ENCODE measurements at regions not wholly inside any gene's neighbourhood (a gene's known extent, or its start where the extent isn't known, plus 50 kb on each side); places are given as distances from the start of the nearest gene placed in this dataset.
A peak's percentile ranks its signal among the peaks of the same experiment; 100 is the strongest.

GRCh38 chr16:27620541-27620940, 70.6 kb downstream of the KATNIP start:
- Histone ChIP-seq H3K4me1 (ENCODE audit: control insufficient read depth, insufficient read depth, low read length) (peaks cover 7% of the 10 kb centered on the region; the same call in 1 of the 2 replicates), H3K9ac (ENCODE audit: low read depth, low read length) (no peak overlapping the region), H3K56ac (ENCODE audit: extremely low read depth, insufficient read depth, low read length) (no peak overlapping the region), H3K79me1 (ENCODE audit: low read depth in 1 of 2, low read length in 2 of 2) (no peaks in the 10 kb centered on the region), H3K23ac (ENCODE audit: low read depth, low read length) (no peak overlapping the region), H4K91ac (ENCODE audit: insufficient read depth, low read depth, low read length) (no peak overlapping the region), H4K20me1 (ENCODE audit: insufficient read depth, low read length) (peaks cover 2% of the 10 kb centered on the region; the same call in 1 of the 2 replicates), H3K27me3 (ENCODE audit: control insufficient read depth, insufficient read depth, low read length) (no peaks in the 10 kb centered on the region), H3K9me1 (ENCODE audit: insufficient read depth, low read length) (peaks cover 6% of the 10 kb centered on the region), H3K36me3 (ENCODE audit: control insufficient read depth, insufficient read depth, low read length) (0 out of 2 replicates have a peak, but pooled peaks cover 3% of the 10 kb centered on the region), H2AFZ (replicated peaks; ENCODE audit: low read length, poor library complexity) (no peak overlapping the region), H4K8ac (ENCODE audit: low read depth in 2 of 2, low read length in 2 of 2) (no peak overlapping the region), H2BK20ac (ENCODE audit: low read depth, low read length) (no peak overlapping the region), H2BK5ac (ENCODE audit: low read depth, low read length, poor library complexity, severe bottlenecking) (no peak overlapping the region), H2AK5ac (ENCODE audit: low read depth, low read length) (no peak overlapping the region), H2BK15ac (ENCODE audit: low read depth, low read length) (no peak overlapping the region), H2BK120ac (ENCODE audit: low read depth, low read length) (no peak overlapping the region), H3K4ac (ENCODE audit: low read depth, low read length) (no peak overlapping the region), H3K18ac (ENCODE audit: low read depth, low read length) (no peak overlapping the region), H3K4me3 (ENCODE audit: insufficient read depth, low read depth, low read length) (no peak overlapping the region), H3K4me2 (ENCODE audit: low read depth, low read length) (no peak overlapping the region), H3K9me3 (ENCODE audit: control insufficient read depth, insufficient read depth, low read length) (no peaks in the 10 kb centered on the region), H2AK9ac (replicated peaks; ENCODE audit: low read depth, low read length, poor library complexity) (no peak overlapping the region), H3K27ac (ENCODE audit: insufficient read depth, low read length) (no peak overlapping the region), H4K5ac (ENCODE audit: low read depth, low read length) (no peak overlapping the region), H3K14ac (replicated peaks; ENCODE audit: low read depth, low read length) (no peak overlapping the region)
- TF ChIP-seq SMC3 (IDR thresholded peaks at IDR 0.05; ENCODE audit: low read depth, low read length), result no peak
- TF ChIP-seq MXI1 (IDR thresholded peaks at IDR 0.05; ENCODE audit: borderline replicate concordance, low read depth, low read length), result no peak
- TF ChIP-seq NFE2L2 (IDR thresholded peaks at IDR 0.05; ENCODE audit: low read depth, low read length), result no peak
- TF ChIP-seq RAD21 (IDR thresholded peaks at IDR 0.05; ENCODE audit: low read length), result no peak
- no peak for TF ChIP-seq FOS (IDR thresholded peaks at IDR 0.05; ENCODE audit: low read depth, low read length)
- TF ChIP-seq RCOR1 (IDR thresholded peaks at IDR 0.05; ENCODE audit: insufficient replicate concordance, low read length), result no peak
- TF ChIP-seq, protein P1, sequence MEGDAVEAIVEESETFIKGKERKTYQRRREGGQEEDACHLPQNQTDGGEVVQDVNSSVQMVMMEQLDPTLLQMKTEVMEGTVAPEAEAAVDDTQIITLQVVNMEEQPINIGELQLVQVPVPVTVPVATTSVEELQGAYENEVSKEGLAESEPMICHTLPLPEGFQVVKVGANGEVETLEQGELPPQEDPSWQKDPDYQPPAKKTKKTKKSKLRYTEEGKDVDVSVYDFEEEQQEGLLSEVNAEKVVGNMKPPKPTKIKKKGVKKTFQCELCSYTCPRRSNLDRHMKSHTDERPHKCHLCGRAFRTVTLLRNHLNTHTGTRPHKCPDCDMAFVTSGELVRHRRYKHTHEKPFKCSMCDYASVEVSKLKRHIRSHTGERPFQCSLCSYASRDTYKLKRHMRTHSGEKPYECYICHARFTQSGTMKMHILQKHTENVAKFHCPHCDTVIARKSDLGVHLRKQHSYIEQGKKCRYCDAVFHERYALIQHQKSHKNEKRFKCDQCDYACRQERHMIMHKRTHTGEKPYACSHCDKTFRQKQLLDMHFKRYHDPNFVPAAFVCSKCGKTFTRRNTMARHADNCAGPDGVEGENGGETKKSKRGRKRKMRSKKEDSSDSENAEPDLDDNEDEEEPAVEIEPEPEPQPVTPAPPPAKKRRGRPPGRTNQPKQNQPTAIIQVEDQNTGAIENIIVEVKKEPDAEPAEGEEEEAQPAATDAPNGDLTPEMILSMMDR (conservative IDR thresholded peaks at IDR 0.05; ENCODE audit: low read depth, low read length), result no peak
- no peak for TF ChIP-seq CEBPB (IDR thresholded peaks at IDR 0.05; ENCODE audit: low read depth, low read length)
- TF ChIP-seq, protein P2, sequence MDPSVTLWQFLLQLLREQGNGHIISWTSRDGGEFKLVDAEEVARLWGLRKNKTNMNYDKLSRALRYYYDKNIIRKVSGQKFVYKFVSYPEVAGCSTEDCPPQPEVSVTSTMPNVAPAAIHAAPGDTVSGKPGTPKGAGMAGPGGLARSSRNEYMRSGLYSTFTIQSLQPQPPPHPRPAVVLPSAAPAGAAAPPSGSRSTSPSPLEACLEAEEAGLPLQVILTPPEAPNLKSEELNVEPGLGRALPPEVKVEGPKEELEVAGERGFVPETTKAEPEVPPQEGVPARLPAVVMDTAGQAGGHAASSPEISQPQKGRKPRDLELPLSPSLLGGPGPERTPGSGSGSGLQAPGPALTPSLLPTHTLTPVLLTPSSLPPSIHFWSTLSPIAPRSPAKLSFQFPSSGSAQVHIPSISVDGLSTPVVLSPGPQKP (IDR thresholded peaks at IDR 0.05; ENCODE audit: borderline replicate concordance, low read depth, low read length), result no peak
- ChIA-PET POLR2A (ENCODE audit: unreplicated experiment) (no interaction called here), CTCF (no interaction called here)
- ATAC-seq (ENCODE audit: low read depth) (peak; percentile 64), DNase-seq (peak; percentile 19)
- dilution Hi-C loops (cut with HindIII; ENCODE audit: low sequenced_read_pairs, unreplicated experiment), result no loop called here
- no TSS peak for BruUV-seq (replicated peaks)
- intact Hi-C loops (cut with micrococcal nuclease), result no loop called here
- in situ Hi-C loops (cut with MboI; ENCODE audit: low sequenced_read_pairs), result no loop called here
- WGBS, 2 experiments (ENCODE audit: extremely low coverage in 2 of 2, insufficient read length in 1 of 2), result 40% methylated on average over 1 of the region's 4 CpGs; no CpG with 5 or more reads in 1 of the 2 experiments

All from IMR-90 (cell line).